Choroid plexus epithelial cell (primary cell): ENCODE measurements at regions not wholly inside any gene's neighbourhood (a gene's known extent, or its start where the extent isn't known, plus 50 kb on each side); places are given as distances from the start of the nearest gene placed in this dataset.

Source experiments
- DNase-seq: peaks from one replicate; pipeline ENCODE4 v3.0.0-alpha.2; 2010; ENCODE audit warnings: low read depth
- H3K4me3 ChIP-seq: 2 replicates; pipeline ENCODE4 v1.5.1; 2011; ENCODE audit warnings: low read depth, mild to moderate bottlenecking, control low read depth, low read length, moderate library complexity
- CTCF ChIP-seq: conservative IDR thresholded peaks from 2 replicates; pipeline ENCODE4 v1.5.1; 2011; ENCODE audit warnings: low read depth, mild to moderate bottlenecking, control low read depth, inconsistent platforms, low read length, moderate library complexity

- H3K4me3 ChIP-seq = no peak overlapping the region
- DNase-seq = no peak
- TF ChIP-seq CTCF = no peak
These were observed 140.2 kb upstream of the PCDH17 start for GRCh38 chr13:57491318-57491717.

DNA sequence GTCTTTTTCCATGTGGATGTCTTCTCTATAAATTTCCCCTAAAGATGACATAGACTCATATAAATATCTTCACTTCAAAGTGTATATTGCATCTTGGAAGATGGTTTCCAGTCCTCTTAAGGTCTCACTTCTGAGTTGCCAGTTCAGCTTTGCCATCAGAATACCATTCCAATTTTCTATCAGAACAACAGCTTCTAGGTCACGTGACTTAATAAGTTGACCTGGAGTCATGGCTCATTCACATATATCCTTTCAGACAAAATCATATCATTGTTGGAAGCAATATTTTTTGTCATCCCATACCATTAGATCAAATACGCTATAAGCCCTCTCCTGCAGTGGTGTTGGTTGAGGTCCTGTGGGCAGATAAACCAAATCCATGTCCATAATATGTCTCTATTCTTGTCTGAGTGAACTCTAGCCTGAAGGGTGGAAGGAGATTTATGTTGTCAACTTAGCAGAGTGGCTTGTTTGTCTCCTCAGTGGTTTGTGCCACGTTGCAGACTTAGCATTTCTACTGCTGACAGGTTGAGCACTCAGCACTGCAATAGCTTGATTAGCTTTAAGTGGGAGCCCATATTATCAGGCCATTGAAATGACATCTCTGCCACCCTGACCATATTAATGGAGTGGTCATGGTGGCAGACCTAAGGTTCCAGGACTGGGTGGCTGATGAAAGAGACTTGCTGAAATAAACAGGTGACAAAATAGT, 123.6 kb upstream of the PCDH17 start:
- no peak overlapping the region for H3K4me3 ChIP-seq
- no peak for DNase-seq
- no peak for TF ChIP-seq CTCF

GRCh38 chr13:57511603-57512002, 119.9 kb upstream of the PCDH17 start:
- no peak overlapping the region for H3K4me3 ChIP-seq
- no peak for TF ChIP-seq CTCF
- DNase-seq = no peak

DNA sequence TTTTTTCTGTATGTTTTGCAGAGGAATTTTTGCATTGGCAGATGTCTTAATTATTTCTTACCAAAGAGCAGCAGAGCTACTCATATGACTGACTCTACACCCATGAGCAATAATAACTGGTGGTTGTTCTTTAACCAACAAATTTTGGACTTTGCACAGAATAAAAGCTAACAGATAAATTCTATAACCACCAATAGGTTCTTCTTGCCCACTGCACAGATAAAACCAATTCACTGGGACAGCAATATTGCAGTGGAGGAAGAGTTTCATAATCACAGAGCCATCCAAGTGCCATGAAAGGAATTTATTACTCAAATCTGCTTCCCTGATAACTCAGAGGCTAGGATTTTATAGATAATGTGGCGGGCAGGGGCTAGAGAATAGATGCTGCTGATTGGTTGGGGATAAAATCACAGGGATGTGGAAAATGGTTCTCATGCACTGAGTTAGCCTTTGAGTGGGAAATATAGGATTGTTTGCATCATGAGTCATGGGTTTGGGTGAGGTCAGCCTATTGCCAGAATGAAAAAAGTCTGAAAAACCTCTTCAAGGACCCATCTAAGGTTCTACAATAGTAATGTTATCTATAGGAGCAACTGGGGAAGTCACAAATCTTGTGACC, 104.3 kb upstream of the PCDH17 start:
- H3K4me3 ChIP-seq = no peak overlapping the region
- no peak for TF ChIP-seq CTCF

GRCh38 chr13:57531256-57531655, 100.3 kb upstream of the PCDH17 start:
- DNase-seq = no peak
- TF ChIP-seq CTCF = no peak
- H3K4me3 ChIP-seq = no peak overlapping the region

More for the DNA sequence above, 104.3 kb upstream of the PCDH17 start:
- no peak for DNase-seq

GRCh38 chr13:57546942-57547341, 84.6 kb upstream of the PCDH17 start:
- H3K4me3 ChIP-seq = no peak overlapping the region
- TF ChIP-seq CTCF = no peak
- no peak for DNase-seq

DNA sequence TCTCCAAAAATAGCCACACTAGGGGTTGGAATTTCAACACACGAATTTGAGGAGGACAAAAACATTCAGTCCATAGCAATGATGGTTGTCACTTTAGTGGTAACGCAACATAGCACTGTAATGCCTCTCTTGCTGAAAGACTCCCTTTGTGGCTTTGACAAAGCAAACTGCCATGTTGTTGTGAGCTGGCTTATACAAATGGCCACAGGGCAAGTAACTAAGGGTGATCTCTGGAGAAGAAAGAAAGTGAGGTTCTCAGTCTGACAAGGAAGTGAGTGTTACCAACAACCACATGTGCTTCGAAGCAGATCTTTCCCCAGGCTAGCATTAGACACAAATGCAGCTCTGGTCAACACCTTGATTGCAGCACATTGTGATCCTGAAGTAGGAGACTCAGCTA, 79.1 kb upstream of the PCDH17 start:
- DNase-seq = no peak
- TF ChIP-seq CTCF = no peak
- no peak overlapping the region for H3K4me3 ChIP-seq
